ENCODE measurements at regions not wholly inside any gene's neighbourhood (a gene's known extent, or its start where the extent isn't known, plus 50 kb on each side); places are given as distances from the start of the nearest gene placed in this dataset.

DNA sequence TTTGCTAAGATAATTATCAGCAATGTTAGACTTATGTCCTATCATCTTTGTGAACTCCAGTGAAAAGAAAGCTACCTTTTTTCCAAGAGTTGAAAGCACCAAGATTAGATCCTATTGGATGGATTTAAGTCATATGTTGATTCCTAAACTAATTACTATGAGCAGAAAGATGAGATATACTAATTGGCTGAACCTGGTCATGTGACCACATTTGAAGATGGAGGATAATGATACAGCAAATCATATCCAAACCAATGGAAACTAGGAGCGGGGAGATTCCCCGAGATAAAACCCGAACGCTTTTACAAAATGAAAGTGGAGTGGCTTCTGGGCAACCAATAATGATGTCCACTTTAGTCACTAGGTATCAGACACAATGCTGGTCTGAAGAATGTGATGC lies 1060.2 kb upstream of the EEF2KMT start:
- TF ChIP-seq, protein P1, sequence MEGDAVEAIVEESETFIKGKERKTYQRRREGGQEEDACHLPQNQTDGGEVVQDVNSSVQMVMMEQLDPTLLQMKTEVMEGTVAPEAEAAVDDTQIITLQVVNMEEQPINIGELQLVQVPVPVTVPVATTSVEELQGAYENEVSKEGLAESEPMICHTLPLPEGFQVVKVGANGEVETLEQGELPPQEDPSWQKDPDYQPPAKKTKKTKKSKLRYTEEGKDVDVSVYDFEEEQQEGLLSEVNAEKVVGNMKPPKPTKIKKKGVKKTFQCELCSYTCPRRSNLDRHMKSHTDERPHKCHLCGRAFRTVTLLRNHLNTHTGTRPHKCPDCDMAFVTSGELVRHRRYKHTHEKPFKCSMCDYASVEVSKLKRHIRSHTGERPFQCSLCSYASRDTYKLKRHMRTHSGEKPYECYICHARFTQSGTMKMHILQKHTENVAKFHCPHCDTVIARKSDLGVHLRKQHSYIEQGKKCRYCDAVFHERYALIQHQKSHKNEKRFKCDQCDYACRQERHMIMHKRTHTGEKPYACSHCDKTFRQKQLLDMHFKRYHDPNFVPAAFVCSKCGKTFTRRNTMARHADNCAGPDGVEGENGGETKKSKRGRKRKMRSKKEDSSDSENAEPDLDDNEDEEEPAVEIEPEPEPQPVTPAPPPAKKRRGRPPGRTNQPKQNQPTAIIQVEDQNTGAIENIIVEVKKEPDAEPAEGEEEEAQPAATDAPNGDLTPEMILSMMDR (IDR thresholded peaks at IDR 0.05) = no peak
- H3K36me3 Mint-ChIP-seq (ENCODE audit: low read depth) = no peaks in the 10 kb centered on the region
- peaks cover 11% of the 10 kb centered on the region for H3K9me3 Mint-ChIP-seq
- no peak overlapping the region for H3K4me3 Mint-ChIP-seq
- no peak for DNase-seq
- no peak overlapping the region for H3K27ac Mint-ChIP-seq
- peaks cover 7% of the 10 kb centered on the region; the same call in 1 of the 2 replicates for H3K4me1 Mint-ChIP-seq (ENCODE audit: low read depth)
- peaks cover 1% of the 10 kb centered on the region; the same call in 1 of the 2 replicates for H3K27me3 Mint-ChIP-seq (ENCODE audit: insufficient read depth)

DNA sequence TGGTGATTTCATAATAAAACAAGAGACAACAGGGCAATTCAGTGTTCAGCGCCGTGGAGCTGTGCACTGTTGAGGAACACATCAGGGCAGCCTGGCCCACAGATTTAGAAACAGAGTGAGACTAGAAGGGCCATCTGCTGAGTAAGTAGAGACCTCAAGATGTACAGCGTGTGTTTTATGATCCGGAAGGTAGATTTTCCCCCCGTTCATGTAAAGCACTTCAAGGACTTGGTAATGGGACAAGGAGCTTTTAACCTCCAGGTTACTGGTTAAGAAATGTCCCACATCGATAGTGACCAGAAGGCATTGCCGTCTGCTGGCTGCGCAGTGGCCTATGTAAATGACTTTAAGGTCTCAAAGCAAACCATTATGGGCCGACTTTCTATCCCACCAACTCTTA lies 1057.7 kb upstream of the EEF2KMT start:
- DNase-seq = no peak
- Mint-ChIP-seq H3K27me3 (ENCODE audit: insufficient read depth) (peaks cover 1% of the 10 kb centered on the region; the same call in 1 of the 2 replicates), H3K36me3 (ENCODE audit: low read depth) (no peaks in the 10 kb centered on the region), H3K27ac (no peak overlapping the region), H3K9me3 (peaks cover 10% of the 10 kb centered on the region), H3K4me1 (ENCODE audit: low read depth) (no peaks in the 10 kb centered on the region; the same call in 1 of the 2 replicates), H3K4me3 (no peak overlapping the region)
- TF ChIP-seq, protein P1 (IDR thresholded peaks at IDR 0.05) = no peak

DNA sequence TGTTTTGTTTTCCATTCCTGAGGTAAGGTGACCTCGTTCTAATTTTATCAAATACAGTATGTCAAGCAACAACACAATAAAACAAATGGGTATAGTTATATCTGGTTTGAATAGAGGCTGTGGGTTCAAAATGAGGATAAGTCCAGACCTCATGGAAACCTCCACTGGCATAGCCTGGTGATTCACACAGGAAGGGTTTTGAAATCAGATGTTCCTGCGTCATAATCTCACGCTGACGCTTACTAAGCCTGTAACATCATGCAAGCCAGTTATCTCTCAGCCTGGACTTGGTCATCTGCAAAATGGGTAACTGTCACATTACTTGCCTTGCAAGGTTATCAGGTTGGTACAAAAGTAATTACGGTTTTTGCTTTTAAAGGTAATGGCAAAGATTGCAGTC lies 1056.3 kb upstream of the EEF2KMT start:
- peaks cover 10% of the 10 kb centered on the region; the same call in 1 of the 2 replicates for H3K9me3 Mint-ChIP-seq
- peaks cover 1% of the 10 kb centered on the region; the same call in 1 of the 2 replicates for H3K27me3 Mint-ChIP-seq (ENCODE audit: insufficient read depth)
- H3K4me1 Mint-ChIP-seq (ENCODE audit: low read depth) = no peaks in the 10 kb centered on the region
- no peaks in the 10 kb centered on the region for H3K36me3 Mint-ChIP-seq (ENCODE audit: low read depth)
- TF ChIP-seq, protein P1 (IDR thresholded peaks at IDR 0.05) = no peak
- DNase-seq = no peak
- H3K27ac Mint-ChIP-seq = no peak overlapping the region
- H3K4me3 Mint-ChIP-seq = no peak overlapping the region

DNA sequence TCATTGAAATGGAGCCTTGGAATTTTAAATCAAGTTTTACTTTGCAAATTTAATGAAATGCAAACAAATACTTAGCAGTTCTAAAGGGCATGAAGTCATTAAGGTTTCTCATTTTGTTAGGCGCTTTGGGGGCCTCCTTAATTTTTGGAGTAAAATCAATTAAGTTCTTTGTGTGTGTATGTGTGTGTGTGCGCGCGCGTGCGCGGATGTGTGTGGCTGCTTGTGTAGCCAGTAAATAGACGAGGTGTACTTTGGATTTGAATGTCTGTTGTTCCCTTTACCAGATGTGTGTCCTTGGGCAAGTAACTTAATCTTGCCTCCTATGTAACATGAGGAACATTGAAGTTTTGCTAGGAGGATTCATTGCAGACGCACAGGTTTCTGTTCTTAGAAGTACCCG lies 1051.4 kb upstream of the EEF2KMT start:
- DNase-seq = no peak
- peaks cover 42% of the 10 kb centered on the region for H3K9me3 Mint-ChIP-seq
- H3K36me3 Mint-ChIP-seq (ENCODE audit: low read depth) = no peaks in the 10 kb centered on the region; the same call in 1 of the 2 replicates
- no peak overlapping the region for H3K27ac Mint-ChIP-seq
- no peaks in the 10 kb centered on the region for H3K4me1 Mint-ChIP-seq (ENCODE audit: low read depth)
- no peak overlapping the region for H3K4me3 Mint-ChIP-seq
- peaks cover 4% of the 10 kb centered on the region; the same call in 1 of the 2 replicates for H3K27me3 Mint-ChIP-seq (ENCODE audit: insufficient read depth)
- TF ChIP-seq, protein P1 (IDR thresholded peaks at IDR 0.05) = no peak

DNA sequence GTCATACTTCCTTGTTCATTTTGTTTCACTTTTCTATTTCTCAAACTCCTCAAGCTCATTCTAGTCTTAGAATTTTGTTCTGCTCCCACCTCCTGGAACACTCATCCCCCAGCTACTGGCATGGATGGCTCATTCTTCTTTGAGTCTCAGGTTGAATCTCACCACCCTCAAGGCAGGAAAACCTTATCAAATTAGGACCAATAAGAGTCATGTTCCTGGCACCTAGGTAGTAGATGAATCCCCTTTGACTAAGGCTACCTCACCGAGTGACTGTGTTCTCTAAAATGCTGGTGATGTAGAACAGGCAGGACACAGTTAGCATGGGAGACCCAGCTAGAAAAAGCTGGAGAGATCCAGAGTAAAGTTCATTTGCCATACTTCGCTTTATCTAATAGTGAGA lies 1050.8 kb upstream of the EEF2KMT start:
- no peak for DNase-seq
- Mint-ChIP-seq H3K4me1 (ENCODE audit: low read depth) (no peaks in the 10 kb centered on the region), H3K4me3 (no peak overlapping the region), H3K36me3 (ENCODE audit: low read depth) (no peaks in the 10 kb centered on the region; the same call in 1 of the 2 replicates), H3K9me3 (peaks cover 46% of the 10 kb centered on the region), H3K27ac (no peak overlapping the region), H3K27me3 (ENCODE audit: insufficient read depth) (peaks cover 3% of the 10 kb centered on the region; the same call in 1 of the 2 replicates)
- TF ChIP-seq, protein P1 (IDR thresholded peaks at IDR 0.05) = no peak
